ENCODE measurements at regions not wholly inside any gene's neighbourhood (a gene's known extent, or its start where the extent isn't known, plus 50 kb on each side); places are given as distances from the start of the nearest gene placed in this dataset.

DNA sequence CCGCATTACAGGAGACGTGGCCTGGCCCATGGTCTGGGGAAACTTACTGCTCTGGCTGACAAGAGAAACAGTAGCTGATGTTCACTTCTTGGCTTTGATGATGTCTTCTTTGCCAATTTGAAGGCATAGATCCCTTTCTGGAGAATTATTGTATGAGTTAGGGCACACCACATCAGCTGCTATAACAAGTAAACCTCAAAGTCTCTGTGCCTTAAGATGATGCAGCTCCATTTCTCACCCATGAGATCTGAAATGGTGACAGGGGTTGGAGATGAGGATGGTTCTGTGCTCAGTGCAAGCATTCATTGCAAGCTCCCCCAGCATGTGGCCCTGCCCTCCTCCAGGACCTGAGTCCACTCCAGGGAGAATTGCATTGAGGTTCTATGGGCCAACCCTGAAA is 157.4 kb downstream of the IRX5 start:
- Mint-ChIP-seq H3K4me3 (no peak overlapping the region), H3K27ac (no peak overlapping the region), H3K4me1 (no peaks in the 10 kb centered on the region), H3K9me3 (peaks cover 4% of the 10 kb centered on the region), H3K36me3 (ENCODE audit: low read depth) (no peaks in the 10 kb centered on the region), H3K27me3 (ENCODE audit: insufficient read depth) (peaks cover 1% of the 10 kb centered on the region)
- 88 to 98% methylated on average over 2 of the region's 2 CpGs for WGBS, 2 experiments (ENCODE audit: insufficient coverage in 1 of 2, insufficient read length in 1 of 2)
- no peak overlapping the region for H3K9ac ChIP-seq (ENCODE audit: extremely low read depth, low read length, poor library complexity, severe bottlenecking)
- H3K4me1 ChIP-seq (ENCODE audit: control insufficient read depth, insufficient read depth, low read length) = no peaks in the 10 kb centered on the region
- DNase-seq = no peak
- H3K27me3 ChIP-seq (ENCODE audit: control insufficient read depth, insufficient read depth, low read length, poor library complexity, severe bottlenecking) = no peaks in the 10 kb centered on the region
- H3K36me3 ChIP-seq (ENCODE audit: control insufficient read depth, insufficient read depth, low read length) = no peaks in the 10 kb centered on the region
- no peak for TF ChIP-seq CTCF (conservative IDR thresholded peaks at IDR 0.05)
- no peak overlapping the region for H3K27ac ChIP-seq (ENCODE audit: low read depth, low read length)
- H3K4me3 ChIP-seq (ENCODE audit: low read length) = no peak overlapping the region
- H3K9me3 ChIP-seq (ENCODE audit: control insufficient read depth, low read length) = no peaks in the 10 kb centered on the region

DNA sequence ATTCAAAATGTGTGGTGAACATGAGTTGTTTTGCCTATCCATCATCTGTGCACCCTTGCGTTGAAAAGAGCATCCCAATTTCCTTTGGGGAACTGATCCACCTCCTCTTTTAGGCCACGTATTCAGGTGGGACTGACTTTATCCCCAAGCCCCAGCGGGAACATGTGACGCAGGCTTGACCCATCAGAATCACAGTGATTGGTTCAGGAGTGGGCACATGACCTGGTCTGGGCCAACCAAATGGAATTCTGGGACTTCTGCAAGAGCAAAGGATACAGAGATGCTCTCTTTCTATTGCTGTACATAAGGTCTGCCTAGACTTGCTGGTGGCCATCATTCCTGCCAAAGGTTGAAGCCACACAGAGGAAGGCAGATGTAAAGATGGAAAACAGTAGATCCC is 158.9 kb downstream of the IRX5 start:
- WGBS, 2 experiments (ENCODE audit: insufficient coverage in 1 of 2, insufficient read length in 1 of 2) = 94 to 97% methylated on average over 4 of the region's 4 CpGs
- no peaks in the 10 kb centered on the region for H3K9me3 ChIP-seq (ENCODE audit: control insufficient read depth, low read length)
- Mint-ChIP-seq H3K9me3 (peaks cover 4% of the 10 kb centered on the region), H3K4me1 (no peaks in the 10 kb centered on the region), H3K4me3 (no peak overlapping the region), H3K27me3 (ENCODE audit: insufficient read depth) (peaks cover 1% of the 10 kb centered on the region), H3K27ac (no peak overlapping the region), H3K36me3 (ENCODE audit: low read depth) (no peaks in the 10 kb centered on the region)
- no peaks in the 10 kb centered on the region for H3K27me3 ChIP-seq (ENCODE audit: control insufficient read depth, insufficient read depth, low read length, poor library complexity, severe bottlenecking)
- H3K4me3 ChIP-seq (ENCODE audit: low read length) = no peak overlapping the region
- no peaks in the 10 kb centered on the region for H3K4me1 ChIP-seq (ENCODE audit: control insufficient read depth, insufficient read depth, low read length)
- no peak for DNase-seq
- H3K27ac ChIP-seq (ENCODE audit: low read depth, low read length) = no peak overlapping the region
- H3K36me3 ChIP-seq (ENCODE audit: control insufficient read depth, insufficient read depth, low read length) = no peaks in the 10 kb centered on the region
- no peak overlapping the region for H3K9ac ChIP-seq (ENCODE audit: extremely low read depth, low read length, poor library complexity, severe bottlenecking)
- TF ChIP-seq CTCF (conservative IDR thresholded peaks at IDR 0.05) = no peak

GRCh38 chr16:55091213-55091870 is 160.7 kb downstream of the IRX5 start:
- no peaks in the 10 kb centered on the region for H3K27me3 ChIP-seq (ENCODE audit: control insufficient read depth, insufficient read depth, low read length, poor library complexity, severe bottlenecking)
- Mint-ChIP-seq H3K4me1 (no peaks in the 10 kb centered on the region), H3K4me3 (no peak overlapping the region), H3K27ac (no peak overlapping the region), H3K9me3 (peaks cover 4% of the 10 kb centered on the region), H3K36me3 (ENCODE audit: low read depth) (no peaks in the 10 kb centered on the region), H3K27me3 (ENCODE audit: insufficient read depth) (peaks cover 1% of the 10 kb centered on the region)
- no peak for DNase-seq
- H3K9me3 ChIP-seq (ENCODE audit: control insufficient read depth, low read length) = no peaks in the 10 kb centered on the region
- H3K27ac ChIP-seq (ENCODE audit: low read depth, low read length) = no peak overlapping the region
- H3K4me3 ChIP-seq (ENCODE audit: low read length) = no peak overlapping the region
- WGBS, 2 experiments (ENCODE audit: insufficient coverage in 1 of 2, insufficient read length in 1 of 2) = 93 to 96% methylated on average over 18 to 24 of the region's 24 CpGs
- no peak overlapping the region for H3K9ac ChIP-seq (ENCODE audit: extremely low read depth, low read length, poor library complexity, severe bottlenecking)
- H3K4me1 ChIP-seq (ENCODE audit: control insufficient read depth, insufficient read depth, low read length) = no peaks in the 10 kb centered on the region
- TF ChIP-seq CTCF (conservative IDR thresholded peaks at IDR 0.05) = no peak
- H3K36me3 ChIP-seq (ENCODE audit: control insufficient read depth, insufficient read depth, low read length) = no peaks in the 10 kb centered on the region
